ENCODE measurements at regions not wholly inside any gene's neighbourhood (a gene's known extent, or its start where the extent isn't known, plus 50 kb on each side); places are given as distances from the start of the nearest gene placed in this dataset.

DNA sequence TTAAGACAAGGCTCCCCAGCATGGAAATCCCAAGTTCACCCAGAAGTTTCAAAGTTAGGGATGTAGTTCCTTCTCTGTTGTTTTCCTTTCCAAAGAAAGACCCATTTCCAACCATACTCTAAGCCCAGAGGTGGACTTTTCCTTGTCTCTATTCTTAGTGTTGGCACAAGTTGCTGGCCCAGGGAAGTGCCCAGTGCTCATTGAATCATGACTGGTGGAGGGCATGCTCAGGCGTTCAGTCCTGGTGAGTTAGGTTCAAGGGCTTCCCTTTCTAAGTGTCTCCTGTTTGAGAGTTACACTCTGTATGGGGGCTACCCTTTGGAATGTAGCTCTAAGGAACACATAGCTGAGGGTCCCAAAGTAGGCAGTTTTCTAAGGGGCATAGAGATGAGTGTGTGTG, 389.5 kb downstream of the KCNRG start:
- TF ChIP-seq, protein P1, sequence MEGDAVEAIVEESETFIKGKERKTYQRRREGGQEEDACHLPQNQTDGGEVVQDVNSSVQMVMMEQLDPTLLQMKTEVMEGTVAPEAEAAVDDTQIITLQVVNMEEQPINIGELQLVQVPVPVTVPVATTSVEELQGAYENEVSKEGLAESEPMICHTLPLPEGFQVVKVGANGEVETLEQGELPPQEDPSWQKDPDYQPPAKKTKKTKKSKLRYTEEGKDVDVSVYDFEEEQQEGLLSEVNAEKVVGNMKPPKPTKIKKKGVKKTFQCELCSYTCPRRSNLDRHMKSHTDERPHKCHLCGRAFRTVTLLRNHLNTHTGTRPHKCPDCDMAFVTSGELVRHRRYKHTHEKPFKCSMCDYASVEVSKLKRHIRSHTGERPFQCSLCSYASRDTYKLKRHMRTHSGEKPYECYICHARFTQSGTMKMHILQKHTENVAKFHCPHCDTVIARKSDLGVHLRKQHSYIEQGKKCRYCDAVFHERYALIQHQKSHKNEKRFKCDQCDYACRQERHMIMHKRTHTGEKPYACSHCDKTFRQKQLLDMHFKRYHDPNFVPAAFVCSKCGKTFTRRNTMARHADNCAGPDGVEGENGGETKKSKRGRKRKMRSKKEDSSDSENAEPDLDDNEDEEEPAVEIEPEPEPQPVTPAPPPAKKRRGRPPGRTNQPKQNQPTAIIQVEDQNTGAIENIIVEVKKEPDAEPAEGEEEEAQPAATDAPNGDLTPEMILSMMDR (IDR thresholded peaks at IDR 0.05; ENCODE audit: poor library complexity), result no peak
- TF ChIP-seq EZH2 (IDR thresholded peaks at IDR 0.05; ENCODE audit: borderline replicate concordance) (no peak), EZH2phosphoT487 (IDR thresholded peaks at IDR 0.05; ENCODE audit: low read depth, severe bottlenecking, unreplicated experiment) (no peak)

Data from hepatocyte (in vitro differentiated cells).